ENCODE measurements at regions not wholly inside any gene's neighbourhood (a gene's known extent, or its start where the extent isn't known, plus 50 kb on each side); places are given as distances from the start of the nearest gene placed in this dataset.

- DNase-seq (ENCODE audit: low read depth in 2 of 2), result no peak
- H3K4me3 ChIP-seq (replicated peaks in 1 of 2; ENCODE audit: low read depth in 2 of 2, low read length in 2 of 2), result no peak overlapping the region
- TF ChIP-seq, protein P1, sequence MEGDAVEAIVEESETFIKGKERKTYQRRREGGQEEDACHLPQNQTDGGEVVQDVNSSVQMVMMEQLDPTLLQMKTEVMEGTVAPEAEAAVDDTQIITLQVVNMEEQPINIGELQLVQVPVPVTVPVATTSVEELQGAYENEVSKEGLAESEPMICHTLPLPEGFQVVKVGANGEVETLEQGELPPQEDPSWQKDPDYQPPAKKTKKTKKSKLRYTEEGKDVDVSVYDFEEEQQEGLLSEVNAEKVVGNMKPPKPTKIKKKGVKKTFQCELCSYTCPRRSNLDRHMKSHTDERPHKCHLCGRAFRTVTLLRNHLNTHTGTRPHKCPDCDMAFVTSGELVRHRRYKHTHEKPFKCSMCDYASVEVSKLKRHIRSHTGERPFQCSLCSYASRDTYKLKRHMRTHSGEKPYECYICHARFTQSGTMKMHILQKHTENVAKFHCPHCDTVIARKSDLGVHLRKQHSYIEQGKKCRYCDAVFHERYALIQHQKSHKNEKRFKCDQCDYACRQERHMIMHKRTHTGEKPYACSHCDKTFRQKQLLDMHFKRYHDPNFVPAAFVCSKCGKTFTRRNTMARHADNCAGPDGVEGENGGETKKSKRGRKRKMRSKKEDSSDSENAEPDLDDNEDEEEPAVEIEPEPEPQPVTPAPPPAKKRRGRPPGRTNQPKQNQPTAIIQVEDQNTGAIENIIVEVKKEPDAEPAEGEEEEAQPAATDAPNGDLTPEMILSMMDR (IDR thresholded peaks at IDR 0.05; ENCODE audit: low read depth, low read length), result no peak
Observed at GRCh38 chr6:112787371-112787770, 440.2 kb downstream of the RFPL4B start.

- TF ChIP-seq, protein P1 (IDR thresholded peaks at IDR 0.05; ENCODE audit: low read depth, low read length), result no peak
- DNase-seq (ENCODE audit: low read depth in 2 of 2), result no peak
- no peak overlapping the region for H3K4me3 ChIP-seq (replicated peaks in 1 of 2; ENCODE audit: low read depth in 2 of 2, low read length in 2 of 2)
Observed at GRCh38 chr6:112795316-112795715, 448.2 kb downstream of the RFPL4B start.

DNA sequence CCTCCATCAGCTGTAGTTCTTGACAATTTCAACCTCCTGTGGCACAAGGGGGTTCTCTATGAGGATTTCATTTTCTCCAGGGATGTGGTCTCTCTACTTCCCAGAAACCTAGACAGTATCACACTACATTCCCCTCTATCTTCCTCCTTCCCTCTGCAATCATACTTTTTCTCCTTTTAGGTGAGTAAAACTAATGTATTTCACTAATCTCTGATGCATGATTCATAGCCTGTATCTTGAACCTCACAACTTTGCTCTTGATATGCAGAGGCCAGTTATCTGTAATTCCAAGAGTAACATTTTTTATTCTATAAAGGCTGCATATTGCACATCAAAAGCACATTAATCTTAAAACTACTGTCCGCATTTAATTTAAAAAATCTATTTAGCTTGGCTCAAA lies 449.6 kb downstream of the RFPL4B start:
- no peak overlapping the region for H3K4me3 ChIP-seq (replicated peaks in 1 of 2; ENCODE audit: low read depth in 2 of 2, low read length in 2 of 2)
- TF ChIP-seq, protein P1 (IDR thresholded peaks at IDR 0.05; ENCODE audit: low read depth, low read length), result no peak
- no peak for DNase-seq (ENCODE audit: low read depth in 2 of 2)

- H3K4me3 ChIP-seq (replicated peaks in 1 of 2; ENCODE audit: low read depth in 2 of 2, low read length in 2 of 2), result no peak overlapping the region
- no peak for DNase-seq (ENCODE audit: low read depth in 2 of 2)
- TF ChIP-seq, protein P1 (IDR thresholded peaks at IDR 0.05; ENCODE audit: low read depth, low read length), result no peak
Observed at GRCh38 chr6:112799889-112800288, 452.8 kb downstream of the RFPL4B start.

DNA sequence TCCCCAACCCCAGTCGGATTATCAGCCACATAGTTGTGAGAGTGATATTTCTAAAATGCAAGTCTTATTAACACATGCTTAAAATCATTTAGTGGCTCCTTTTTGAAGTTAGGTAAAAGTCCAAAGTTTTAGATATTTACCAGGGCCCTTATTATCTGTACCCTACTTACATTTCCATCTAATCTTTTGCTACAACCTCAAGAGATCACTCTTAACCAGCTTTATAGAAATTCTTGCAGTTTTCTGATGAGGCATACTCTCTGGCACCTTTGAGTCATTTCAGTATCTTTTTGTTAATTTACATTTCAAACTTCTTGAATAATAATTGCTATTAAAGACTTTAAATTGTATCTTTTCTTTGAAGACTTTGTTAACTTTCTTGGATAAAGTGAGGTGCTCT lies 453.3 kb downstream of the RFPL4B start:
- H3K4me3 ChIP-seq (replicated peaks in 1 of 2; ENCODE audit: low read depth in 2 of 2, low read length in 2 of 2), result no peak overlapping the region
- TF ChIP-seq, protein P1 (IDR thresholded peaks at IDR 0.05; ENCODE audit: low read depth, low read length), result no peak
- DNase-seq (ENCODE audit: low read depth in 2 of 2), result no peak

- TF ChIP-seq, protein P1 (IDR thresholded peaks at IDR 0.05; ENCODE audit: low read depth, low read length), result no peak
- no peak overlapping the region for H3K4me3 ChIP-seq (replicated peaks in 1 of 2; ENCODE audit: low read depth in 2 of 2, low read length in 2 of 2)
- DNase-seq (ENCODE audit: low read depth in 2 of 2), result no peak
Observed at GRCh38 chr6:112800916-112801315, 453.8 kb downstream of the RFPL4B start.

DNA sequence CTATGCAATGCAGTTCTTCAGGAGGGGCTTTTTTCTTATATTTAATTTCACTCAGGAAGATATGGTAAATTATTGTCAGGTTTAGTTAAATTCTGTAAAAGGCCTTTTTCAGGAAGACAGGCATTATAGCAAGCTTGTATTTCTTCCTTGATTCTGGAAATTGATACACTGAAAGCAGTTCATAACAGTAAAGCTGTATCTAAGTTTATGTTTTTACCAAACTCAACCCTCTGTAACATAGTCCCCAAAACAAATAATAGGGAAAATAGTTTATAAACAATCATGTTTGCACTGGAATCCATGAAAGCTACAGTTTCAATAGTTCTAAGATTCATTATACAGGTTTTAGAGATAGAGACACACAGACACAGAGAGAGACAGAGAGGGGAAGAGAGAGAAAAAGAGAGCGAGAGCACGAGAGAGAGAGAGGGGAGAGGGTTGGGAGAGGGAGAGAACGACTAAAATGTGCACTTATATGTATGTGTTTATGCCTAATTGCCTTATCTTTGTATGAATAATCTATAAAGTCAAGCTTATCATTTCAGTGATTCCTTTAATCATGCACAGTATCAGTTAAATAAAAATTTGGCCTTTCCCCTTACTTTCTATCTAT lies 454.4 kb downstream of the RFPL4B start:
- TF ChIP-seq, protein P1 (IDR thresholded peaks at IDR 0.05; ENCODE audit: low read depth, low read length), result no peak
- no peak for DNase-seq (ENCODE audit: low read depth in 2 of 2)
- no peak overlapping the region for H3K4me3 ChIP-seq (replicated peaks in 1 of 2; ENCODE audit: low read depth in 2 of 2, low read length in 2 of 2)

All from cardiac fibroblast (primary cell).